Fibroblast of skin of right quadriceps (primary cell): ENCODE measurements at regions not wholly inside any gene's neighbourhood (a gene's known extent, or its start where the extent isn't known, plus 50 kb on each side); places are given as distances from the start of the nearest gene placed in this dataset.

Source experiments
- DNase-seq: peaks from one replicate; pipeline ENCODE4 v3.0.0-alpha.2; 2013

DNA sequence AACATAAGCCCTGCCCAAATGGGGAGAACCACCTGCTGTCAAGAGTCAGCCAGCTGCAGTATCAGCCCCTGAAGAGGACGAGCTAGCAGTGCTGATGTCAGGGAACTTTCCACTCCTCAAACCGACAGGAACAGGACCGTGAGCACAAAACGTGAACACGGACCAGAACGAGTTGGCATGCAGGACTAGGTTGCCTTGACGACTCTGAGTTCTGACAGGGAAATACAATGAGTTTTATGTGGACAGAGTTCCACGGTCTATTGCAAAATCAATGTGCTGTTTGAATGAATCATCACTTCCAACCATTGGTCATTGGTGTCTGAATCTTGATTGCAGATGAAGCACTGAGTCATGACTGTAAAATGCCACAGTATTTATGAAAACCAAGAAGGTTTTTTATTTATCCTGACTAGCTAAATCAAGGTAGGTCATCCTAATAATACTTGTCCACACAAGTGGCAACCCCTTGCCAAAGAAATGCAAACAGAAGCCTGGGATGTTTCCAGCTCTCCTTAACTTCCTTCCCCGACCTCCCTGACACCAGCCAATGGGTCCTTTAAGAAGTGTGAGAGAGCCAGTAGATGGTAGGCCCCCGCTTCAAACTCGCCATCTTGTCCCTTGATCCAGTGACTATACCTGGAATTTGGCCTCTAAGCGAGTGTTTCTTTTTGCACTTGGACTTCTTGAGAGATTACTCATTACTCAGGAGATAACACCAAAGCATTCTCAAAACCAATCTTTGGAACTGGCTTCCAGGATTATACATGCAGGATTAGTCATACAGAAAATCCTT lies 119.6 kb downstream of the ASB7 start:
- peak; percentile 98 for DNase-seq

DNA sequence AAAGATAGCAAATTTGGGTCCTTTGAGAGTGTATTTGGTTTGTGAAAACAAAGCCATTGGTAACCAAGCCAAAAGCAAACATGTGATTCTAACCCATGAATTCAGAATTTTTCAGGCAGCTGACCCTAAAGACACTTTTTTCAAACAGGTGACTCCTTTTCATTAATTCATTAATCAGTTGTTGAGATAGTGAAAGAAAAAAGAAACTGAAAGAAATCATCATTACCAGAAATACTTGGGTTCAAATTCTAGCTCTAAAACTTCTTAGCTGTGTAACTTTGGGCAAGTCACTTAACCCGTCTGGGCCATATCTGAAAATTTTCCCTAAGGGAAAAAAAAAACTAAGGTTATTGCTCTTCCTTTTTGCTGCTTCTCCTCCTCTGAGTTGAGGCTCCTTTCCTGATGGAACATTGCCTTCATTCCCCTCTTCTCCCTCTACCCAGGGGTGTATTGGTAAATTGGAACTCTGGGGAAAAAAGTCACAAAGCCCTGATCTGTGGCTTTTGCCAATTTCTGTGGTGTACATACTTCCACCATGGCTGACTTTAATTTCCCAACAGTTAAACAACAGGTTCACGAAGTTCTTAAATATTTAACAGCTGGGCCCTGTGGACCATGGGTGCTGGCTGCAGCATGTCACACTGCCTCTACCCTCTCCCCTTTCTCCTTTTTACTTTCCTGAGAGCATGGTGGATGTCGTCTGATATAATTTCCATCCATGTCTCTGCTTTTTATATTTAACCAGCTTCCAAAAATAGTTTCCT lies 120.3 kb downstream of the ASB7 start:
- no peak for DNase-seq

DNA sequence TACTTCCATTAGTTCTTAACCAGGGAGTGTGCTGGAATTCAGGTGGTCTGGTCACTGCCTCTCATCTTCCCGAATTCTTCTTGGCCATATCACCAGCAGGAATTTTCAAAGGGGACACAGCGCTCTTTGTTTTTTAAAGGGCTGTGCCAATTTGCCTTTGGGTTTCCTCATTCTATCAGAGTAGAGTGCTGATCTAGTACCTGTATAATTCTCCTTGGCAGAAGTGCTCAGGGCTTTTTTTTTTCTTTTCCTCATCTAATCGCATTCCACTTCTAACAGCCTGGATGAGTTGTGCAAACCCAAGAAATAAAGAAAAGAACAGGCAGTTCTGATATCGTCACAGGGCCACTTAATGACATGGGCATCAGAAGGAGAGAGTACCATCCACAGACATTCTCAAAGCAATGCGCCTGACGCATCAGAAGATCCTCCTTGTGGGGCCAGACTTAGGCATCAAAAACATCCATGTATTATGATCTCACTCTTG lies 121.0 kb downstream of the ASB7 start:
- no peak for DNase-seq

DNA sequence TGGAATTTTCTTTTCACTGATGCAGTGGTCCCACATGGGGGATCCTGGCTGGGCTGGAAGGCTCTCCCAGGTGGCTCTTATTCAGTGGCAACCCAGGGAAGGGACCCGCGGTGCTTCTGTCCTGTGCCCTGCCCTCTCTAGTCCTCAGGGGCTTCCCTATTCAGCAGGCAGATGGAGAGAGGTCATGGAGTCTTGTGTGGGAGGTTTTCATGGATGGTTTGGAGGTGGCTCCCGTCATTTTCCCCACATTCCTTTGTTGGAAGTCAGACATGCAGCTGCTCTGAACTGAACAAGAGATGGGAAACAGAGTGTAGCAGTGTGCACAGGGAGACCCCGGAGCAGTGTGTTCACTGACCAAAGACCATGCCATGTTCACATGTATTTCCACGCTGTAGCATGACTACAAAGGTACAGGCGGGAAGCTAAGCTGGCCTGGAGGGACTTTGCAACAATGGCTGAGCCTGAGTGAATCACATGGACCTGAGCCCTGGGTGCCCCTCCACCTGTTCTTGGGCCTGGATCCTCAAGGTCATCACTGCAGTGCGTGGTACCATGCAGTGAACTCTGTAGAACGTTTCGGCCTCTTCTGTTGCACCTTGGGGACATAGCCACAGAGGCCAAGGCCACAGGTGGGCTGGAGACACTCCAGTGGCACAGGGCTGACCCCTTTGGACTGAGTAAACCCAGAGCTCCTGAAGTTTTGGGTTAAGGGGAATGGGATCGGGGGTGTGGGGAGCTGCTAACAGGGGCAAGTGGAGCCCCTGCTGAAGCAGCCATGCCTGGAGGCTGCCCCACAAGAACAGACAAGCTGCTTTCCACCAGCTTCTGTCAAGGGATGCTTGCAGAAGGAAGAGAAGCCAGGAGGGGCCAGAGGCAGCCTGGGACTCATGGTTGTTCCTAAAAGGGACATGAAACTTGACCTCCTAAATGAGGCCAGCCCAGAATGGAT lies 123.0 kb downstream of the ASB7 start:
- DNase-seq: peak; percentile 78

DNA sequence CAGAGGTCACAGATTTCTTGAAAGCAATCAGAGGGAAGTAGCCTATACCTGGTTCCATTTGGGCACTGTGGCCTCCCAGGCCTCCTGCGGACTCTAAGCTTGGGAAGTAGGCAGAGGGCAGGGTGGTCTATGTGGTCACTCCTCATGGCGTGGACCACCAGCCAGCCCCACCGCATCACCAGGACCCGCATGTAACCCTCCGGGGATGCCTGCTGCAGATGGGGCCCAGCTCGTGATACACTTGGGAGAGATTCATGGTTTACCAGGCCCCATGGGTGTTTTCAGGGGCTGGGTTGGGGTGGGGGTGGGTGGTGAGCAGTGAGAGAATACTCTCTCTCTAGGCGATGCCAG lies 123.7 kb downstream of the ASB7 start:
- DNase-seq: no peak

DNA sequence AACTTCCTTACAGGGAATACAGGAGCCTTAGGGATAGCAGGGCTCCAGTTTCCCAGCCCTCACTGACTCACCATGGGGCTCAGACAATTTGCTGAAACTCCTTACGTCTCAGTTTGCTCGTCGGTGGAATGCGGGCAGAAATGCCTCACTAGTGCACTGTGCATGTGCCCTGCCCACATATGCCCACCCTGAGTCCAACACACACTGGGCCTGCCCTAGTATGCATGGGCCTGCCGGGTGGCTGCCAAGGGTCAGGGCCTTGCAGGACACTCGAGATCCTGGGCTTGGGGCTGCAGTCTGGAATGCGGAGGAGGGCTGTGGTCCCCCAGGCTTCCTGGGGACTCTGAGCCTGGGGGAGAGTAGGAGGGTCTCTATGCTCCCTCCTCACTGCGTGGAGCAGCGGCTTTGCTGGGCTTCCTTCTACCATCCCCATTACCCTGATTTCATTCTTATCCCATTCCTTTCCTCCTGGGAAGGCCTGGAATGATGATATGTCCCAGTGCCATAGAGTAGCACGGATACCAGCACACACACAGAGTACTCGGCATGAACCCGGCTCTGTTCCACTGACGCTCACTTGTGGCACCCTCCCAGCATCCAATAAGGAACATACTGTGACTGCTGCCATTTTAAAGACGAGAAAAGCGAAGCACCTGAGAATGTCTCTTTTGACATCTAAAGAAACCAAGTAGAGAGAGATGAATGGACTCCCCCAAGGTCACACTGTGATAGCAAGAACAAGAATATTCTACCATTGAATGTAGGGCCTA lies 124.2 kb downstream of the ASB7 start:
- DNase-seq: peak; percentile 84

DNA sequence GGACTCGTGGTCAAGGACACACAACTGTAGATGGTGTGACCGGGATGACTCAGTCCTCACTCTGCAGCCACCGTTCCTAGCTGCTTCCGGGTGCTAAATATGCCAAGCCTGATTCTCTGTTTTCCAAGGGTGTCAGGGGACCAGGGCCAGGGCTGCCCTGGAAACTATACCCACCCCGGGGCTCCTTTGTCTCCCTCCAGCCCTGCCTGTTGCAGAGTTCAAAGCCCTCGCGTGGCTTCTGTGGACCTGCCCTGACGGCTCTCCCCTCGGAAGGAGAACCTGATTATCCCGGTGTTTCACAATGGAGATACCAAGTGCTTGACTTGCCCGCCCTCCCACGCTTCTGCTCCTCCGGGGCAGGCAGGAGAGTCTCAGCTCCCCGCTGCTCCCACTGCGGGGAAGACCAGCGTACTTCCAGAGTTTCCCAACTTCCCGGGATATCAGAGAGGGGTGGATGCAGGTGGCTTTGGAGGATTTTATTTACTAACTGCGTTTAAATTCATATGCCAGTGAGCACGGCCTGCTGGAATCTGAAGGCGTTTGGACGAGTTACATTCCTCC lies 125.0 kb downstream of the ASB7 start:
- DNase-seq: no peak

DNA sequence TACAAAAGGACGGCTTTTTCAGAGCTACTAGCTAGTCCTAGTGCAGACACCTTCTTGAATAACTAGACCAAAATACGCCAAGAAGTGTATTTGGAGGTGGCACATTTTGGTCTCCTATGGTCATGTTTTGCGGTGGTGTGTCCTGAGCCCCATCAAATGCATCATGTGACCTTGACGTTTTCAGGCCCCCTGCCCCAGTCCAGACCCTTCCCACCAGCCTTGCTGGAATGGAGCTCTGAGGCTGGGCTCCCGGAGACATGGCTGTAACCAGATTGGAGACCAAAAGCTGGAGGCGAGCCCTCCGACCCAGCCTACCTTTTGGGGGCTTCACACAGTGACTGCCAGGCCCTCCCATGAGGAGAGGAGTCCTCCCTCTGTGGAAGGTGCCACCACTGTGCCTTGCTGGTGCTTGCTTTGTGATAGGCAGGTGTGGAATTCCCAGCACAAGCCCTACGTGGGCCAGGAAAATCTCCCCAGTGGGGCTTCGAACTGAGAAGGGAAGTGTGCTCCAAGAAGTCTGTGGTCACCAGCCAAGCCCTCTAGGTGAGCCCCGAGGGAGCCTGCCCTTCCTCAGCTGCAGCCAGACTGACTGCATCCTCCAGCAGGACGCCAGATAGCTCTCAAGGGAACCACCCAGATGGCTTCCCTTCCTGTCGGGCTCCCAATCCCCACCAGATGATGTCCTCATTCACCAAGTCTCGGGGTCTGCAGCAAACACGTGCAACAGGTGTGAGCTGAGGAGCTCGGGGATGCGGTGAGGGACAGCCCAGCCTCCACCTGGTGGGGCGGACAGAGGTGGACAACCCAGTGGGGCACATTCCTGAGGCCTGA lies 126.2 kb downstream of the ASB7 start:
- no peak for DNase-seq

DNA sequence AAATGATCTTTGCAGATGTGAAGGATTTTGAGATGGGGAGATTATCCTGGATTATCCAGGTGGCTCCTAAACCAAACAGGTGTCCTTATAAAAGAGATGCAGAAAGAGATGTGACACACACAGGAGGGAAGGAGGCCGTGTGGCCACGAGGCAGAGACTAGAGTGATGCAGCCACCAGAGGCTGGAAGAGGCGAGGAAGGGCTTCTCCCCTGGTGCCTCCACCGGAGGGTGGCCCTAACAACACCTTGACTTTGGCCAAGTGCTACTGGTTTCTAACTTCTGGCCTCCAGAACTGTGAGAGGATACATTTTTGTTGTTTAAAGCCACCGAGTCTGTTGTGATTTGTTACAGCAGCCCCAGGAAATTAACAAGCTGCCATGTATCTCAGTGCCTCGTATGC lies 127.1 kb downstream of the ASB7 start:
- DNase-seq: no peak

DNA sequence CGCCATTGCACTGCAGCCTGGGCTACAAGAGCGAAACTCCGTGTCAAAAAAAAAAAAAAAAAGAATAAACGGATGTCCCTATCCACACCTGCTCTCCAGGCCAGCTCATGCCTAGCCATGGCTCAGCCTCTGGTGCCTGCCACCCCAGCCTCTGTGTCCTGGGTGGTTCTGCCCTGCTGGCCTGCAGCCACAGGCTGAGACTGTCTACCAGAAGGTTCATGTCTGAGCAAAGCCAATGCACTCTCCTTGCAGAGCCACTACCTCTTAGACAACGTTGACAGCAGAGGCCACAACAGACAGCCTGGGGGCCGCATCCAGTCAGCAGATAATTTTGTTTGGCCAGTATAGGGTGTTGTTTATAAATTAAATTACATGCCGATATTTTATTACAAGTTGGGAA lies 127.7 kb downstream of the ASB7 start:
- no peak for DNase-seq

DNA sequence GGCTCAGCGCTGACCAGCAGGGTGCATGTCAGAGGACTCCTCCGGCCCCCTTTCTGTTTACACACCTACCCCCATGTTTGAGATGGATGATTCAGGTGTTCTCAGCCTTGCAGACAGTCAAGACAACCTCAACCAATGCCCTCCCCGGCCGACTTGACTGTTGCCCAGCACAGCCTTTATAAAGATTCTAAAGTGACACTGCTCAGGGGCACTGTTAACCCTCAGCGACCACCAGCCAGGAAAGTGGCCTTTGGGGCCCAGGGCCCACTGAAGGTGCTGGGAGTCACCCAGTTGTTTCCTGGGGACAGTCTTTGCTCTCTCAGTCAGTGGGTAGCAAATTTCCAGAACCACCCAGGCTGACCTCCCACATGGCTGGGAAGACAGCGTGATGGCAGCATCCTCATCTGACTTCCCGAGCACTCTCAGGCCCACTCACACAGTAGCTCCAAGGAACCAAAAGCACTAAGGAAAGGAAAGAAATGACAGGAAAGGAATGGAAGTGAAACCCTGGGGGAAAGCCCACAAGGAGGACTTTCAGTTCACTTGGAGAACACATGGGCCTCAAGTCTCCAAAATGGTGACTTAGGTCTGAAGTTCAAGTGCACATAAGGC lies 128.4 kb downstream of the ASB7 start:
- no peak for DNase-seq

DNA sequence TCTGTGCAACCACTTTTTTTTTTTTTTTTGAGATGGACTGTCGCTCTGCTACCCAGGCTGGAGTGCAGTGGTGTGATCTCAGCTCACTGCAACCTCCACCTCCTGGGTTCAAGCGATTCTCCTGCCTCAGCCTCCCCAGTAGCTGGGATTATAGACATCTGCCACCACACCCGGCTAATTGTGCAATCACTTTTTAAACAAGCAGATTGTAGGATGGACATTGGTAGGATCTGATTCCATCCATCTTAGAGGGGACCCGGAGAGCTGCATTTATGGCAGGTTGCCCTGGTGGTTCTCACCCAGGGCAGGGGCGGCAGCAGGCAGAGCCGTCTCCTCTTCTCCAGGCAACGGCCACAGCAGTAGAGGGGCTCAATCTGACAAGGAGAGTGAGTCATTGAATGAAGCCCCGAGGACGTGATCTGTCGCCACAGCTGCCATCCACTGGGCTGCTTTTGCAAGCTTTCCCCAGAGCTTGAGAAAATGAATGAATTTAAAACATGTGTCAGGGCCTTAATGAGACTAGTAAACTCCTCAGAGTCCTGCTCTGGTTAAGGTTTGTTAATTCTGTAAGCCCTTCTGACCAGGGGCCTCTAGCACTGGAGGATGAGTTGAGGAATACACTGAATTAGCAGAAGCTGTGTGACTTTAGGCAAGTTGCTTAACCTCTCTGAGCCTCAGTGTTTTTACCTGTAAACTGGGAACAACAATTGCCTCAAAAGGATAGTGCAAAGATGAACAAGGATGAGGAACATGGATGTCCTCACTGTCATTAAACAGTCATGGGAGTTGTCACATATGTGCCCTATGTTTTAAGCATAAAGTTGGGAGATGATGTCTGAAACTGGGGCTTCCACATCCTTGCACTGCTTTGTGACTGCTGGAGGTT lies 129.1 kb downstream of the ASB7 start:
- peak; percentile 69 for DNase-seq

DNA sequence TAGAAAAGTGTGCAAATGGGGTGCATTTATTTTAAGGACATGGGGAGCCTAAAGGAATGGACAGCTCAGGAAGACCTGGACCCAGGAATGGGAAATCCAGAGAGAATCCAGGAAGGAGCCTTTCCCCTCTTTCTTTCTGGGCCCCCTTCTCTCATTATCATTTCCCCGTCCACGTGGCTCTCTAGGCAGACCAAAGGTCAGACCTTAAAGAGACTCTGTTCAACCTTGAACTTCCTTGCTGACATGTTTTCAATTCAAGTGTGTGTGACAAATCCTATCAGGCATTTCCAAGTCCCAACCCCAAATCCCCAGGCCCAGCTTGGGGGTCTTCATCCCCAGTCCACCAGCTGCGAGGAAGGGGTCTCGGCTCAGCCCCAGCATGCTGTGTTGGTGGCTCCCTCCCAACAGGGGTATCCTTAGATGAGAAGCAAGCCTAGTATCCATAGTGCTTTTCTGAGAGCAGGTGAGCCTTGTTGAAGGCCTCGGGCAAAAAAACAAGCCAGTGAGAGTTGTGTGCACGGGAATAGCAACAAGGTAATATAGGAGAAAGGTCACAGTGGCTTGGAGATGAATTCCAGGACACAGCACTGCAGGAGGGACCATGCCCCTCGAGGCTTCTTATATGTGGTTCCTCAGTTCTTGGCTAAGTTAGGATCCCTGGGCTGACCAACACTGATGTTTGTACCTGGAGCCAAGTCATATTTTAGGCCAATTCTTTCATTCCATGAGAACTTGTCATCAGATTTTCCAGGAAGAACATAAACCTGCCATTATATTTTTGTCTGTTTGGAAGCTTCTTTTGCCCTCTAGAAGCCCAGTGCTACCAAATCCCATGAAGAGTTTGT lies 130.0 kb downstream of the ASB7 start:
- DNase-seq: peak; percentile 64

DNA sequence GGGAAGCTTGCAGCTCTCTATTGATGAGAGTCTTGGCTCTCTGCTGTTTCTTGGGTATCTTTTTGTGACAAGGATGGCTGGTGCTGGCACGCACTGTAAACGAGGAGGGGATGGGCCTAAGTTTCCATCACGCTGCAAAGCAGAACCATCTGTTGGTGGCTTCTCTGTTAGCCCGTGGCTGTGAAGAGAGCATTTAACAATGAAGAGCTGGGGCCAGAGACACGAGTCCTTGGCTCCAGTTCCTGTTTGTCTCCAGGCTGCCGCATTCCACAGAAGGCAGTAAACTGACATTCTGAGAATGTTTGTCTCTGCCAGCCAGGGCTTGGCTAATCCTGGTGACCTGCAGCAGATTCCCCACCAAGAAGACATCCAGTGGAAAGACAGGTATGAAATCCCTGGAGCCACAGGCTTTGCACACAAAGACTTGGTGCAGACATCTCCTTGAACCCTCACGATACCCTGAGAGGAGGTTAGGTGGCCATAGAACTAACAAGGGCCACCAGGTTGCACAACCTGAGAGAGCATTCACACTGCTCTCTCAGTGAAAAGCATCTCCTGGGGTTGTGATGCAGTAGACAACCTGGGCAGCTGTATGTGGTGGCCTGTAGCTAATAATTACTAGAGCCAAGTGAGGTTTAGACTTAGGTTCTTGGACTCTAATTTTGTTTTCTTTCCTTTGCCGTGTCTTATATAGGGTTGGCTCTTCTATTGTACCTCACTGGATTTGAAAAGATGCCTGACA lies 130.9 kb downstream of the ASB7 start:
- peak; percentile 89 for DNase-seq

DNA sequence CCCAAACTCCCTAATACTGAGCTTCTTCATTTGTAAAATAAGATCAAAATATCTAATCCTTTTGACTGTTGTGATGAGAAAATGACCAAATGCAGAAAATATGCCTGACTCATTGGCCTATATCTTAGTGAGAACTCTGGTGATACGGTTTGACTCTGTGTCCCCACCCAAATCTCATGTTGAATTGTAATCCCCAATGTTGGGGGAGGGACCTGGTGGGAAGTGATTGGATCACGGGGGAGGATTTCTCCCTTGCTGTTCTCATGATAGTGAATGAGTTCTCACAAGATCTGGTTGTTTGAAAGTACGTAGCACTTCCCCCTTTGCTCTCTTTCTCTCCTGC lies 131.4 kb downstream of the ASB7 start:
- DNase-seq: peak; percentile 74

DNA sequence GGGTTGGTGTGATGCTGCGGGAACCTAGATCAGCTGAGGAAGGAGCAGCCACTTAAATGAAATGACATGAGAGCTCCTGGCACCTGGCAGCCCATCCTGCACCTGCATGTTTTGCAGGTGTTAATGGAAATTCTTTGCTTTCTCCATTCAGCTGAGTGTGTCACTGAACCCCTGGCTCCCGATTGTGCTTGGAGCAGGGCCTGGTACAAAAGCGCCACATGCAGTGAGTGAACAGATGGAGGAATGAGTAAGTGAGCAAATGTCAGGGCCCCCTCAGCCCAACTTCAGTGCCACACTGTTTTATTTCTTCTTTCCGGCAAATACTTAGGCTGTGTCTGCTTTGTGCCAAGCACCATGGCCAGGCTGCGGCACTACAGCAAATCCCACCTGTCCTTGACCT lies 132.2 kb downstream of the ASB7 start:
- no peak for DNase-seq

DNA sequence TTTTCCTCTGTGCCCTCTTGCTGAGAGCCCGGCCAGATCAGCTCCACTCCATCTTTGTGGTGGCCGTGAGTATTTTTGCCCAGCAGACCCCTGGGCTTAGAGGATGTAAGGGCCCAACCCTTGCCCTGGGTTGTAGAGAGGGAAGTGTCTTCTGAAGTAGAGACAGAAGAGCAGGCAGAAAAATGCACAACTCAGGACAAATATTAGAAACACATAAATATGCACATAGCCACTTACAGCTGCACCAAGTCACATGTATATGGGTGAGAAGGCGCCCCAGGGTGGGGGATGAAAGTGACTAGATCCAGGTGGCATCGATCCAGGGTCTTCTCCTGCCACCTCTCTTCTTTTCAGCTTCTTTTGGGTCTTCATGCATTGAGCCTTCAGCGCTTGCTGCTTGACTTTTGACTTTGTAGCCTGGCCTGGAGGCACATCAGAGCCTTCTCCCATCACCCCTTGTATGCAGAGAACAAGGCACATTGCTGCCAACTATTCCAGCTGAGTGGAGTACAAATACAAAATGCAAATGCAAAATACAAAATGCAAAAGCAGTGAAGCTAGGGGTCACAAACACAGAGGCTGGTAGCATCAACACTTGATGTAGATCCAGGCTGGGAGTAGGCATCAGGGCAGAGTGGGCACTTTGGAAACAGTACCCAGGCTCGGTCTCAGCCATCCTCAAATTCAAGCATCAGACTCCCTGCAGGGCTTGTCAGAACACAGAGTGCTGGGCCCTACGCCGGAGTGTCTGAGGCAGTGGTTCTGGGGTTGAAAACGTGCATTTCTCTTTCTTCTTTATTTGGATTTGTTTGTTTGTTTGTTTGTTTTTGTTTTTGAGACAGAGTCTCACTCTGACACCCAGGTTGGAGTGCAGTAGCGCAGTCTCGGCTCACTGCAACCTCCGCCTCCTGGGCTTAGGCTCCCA lies 133.0 kb downstream of the ASB7 start:
- no peak for DNase-seq
